Ishikawa (cell line): ENCODE measurements at regions not wholly inside any gene's neighbourhood (a gene's known extent, or its start where the extent isn't known, plus 50 kb on each side); places are given as distances from the start of the nearest gene placed in this dataset.

Source experiments
- CEBPB ChIP-seq: IDR thresholded peaks from 2 replicates; pipeline ENCODE4 v1.6.1; 2012
- CREB1 ChIP-seq: IDR thresholded peaks from 2 replicates; pipeline ENCODE4 v1.6.1; 2012; ENCODE audit warnings: low read depth
- EGR1 ChIP-seq: IDR thresholded peaks from 2 replicates; pipeline ENCODE4 v1.6.1; 2012
- EP300 ChIP-seq: IDR thresholded peaks from 2 replicates; pipeline ENCODE4 v1.6.1; 2012; ENCODE audit warnings: borderline replicate concordance
- FOXM1 ChIP-seq: IDR thresholded peaks from 2 replicates; pipeline ENCODE4 v1.6.1; 2012; ENCODE audit warnings: low read depth, borderline replicate concordance
- NFIC ChIP-seq: IDR thresholded peaks from 2 replicates; pipeline ENCODE4 v1.6.1; 2012
- RAD21 ChIP-seq: IDR thresholded peaks from 2 replicates; pipeline ENCODE4 v1.6.1; 2012; ENCODE audit warnings: low read depth
- TAF1 ChIP-seq: IDR thresholded peaks from 2 replicates; pipeline ENCODE4 v1.6.1; 2012; ENCODE audit warnings: low read depth, mild to moderate bottlenecking
- TCF12 ChIP-seq: IDR thresholded peaks from 2 replicates; pipeline ENCODE4 v1.6.1; 2012; ENCODE audit warnings: low read depth
- TEAD4 ChIP-seq: IDR thresholded peaks from 2 replicates; pipeline ENCODE4 v1.6.1; 2012
- YY1 ChIP-seq: IDR thresholded peaks from 2 replicates; pipeline ENCODE4 v1.6.1; 2012; ENCODE audit warnings: low read depth
- ZBTB7A ChIP-seq: IDR thresholded peaks from 2 replicates; pipeline ENCODE4 v1.6.1; 2012; ENCODE audit warnings: low read depth
- TF ChIP-seq, protein P1 (sequence below): IDR thresholded peaks from 2 replicates; pipeline ENCODE4 v1.6.1; 2012
- TF ChIP-seq, protein P2 (sequence below): IDR thresholded peaks from 2 replicates; pipeline ENCODE4 v1.6.1; 2012
- TF ChIP-seq, protein P3 (sequence below): IDR thresholded peaks from 2 replicates; pipeline ENCODE4 v1.6.1; 2012; ENCODE audit warnings: low read depth, mild to moderate bottlenecking

DNA sequence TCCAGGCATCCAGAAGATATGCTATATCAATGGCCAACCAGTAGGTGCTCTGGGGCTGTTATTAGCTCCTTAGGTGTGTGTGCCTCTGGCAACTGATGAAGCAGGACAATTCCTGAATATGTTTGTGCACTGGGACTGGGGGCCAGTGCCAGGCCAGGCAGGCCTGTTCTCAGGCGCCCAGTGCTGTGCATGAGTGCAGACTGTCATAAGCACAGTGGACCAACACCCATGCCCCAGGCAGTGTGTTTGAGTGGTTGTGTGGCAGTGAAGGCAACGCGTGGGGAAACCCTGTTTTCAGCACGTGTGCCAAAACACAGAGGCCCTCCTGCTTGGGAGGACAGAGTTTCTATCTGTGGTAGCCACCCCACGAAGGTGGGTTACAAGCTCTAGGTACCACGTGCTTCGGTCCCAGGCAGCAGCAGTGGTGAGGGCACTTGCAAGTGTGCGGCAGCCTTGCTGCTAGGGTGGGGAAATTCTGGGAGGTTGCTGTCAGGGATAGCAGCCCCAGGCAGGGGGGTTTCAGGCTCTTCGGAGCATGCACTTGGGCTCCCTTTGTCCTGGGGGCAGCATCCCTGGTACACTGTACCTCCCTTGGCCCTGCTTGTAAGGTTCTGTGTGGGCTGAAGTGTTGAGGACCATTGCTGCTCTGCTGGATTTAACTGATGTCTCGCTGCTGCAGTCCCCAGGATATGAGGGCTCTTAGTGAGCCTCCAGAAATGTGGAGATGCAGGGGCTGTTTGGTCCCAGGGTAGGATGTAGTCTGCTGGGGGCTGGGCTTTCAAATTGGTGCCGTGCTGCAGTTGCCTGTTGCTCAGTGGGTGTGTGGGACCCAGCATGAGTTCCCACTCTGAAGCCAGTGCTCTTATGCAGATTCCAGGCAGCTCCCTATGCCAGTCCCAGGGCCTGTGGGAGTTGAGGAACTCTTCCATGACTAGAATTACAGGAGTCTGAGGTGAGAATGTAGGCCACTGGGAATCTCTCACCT lies 280.9 kb downstream of the RPRM start:
- TF ChIP-seq CEBPB (no peak), EP300 (no peak), EGR1 (no peak), YY1 (no peak), CREB1 (no peak), NFIC (no peak), RAD21 (no peak), TEAD4 (no peak), TAF1 (no peak), TCF12 (no peak), ZBTB7A (no peak), FOXM1 (no peak)
- TF ChIP-seq, protein P1, sequence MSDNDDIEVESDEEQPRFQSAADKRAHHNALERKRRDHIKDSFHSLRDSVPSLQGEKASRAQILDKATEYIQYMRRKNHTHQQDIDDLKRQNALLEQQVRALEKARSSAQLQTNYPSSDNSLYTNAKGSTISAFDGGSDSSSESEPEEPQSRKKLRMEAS = no peak
- TF ChIP-seq, protein P2, sequence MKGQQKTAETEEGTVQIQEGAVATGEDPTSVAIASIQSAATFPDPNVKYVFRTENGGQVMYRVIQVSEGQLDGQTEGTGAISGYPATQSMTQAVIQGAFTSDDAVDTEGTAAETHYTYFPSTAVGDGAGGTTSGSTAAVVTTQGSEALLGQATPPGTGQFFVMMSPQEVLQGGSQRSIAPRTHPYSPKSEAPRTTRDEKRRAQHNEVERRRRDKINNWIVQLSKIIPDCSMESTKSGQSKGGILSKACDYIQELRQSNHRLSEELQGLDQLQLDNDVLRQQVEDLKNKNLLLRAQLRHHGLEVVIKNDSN = no peak

DNA sequence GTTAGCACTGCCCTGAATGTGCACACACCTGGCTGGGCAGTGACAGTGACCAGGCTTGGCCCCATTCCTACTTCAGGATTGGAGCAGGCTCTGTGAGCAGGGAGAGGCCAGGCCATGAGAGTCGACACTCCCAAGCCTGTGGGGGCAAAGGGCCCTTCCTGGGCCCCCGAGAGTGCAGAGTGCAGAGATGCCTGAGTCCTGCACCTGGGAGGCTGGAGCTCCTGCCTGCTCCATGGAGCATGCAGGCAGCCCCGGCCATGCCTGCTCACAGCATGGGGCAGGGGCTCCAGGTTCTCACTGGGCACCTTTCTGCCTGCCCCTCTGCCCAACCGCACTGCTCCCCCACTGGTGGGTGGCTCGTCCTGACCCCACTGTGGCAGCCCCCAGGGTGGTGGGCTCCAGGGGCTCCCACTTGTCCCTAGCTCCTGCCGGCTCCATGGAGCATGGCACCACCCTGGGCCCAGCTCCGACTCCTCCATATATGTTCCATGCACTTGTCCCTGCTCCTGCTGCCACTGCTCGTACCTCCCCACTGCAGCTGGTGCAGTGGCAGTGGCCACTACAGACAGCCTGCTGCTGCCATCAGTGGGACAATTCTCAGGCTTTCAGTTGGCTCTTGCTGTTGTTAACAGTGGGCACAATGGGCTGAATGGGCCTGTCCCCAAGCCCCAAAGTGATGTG lies 282.0 kb downstream of the RPRM start:
- TF ChIP-seq YY1 = no peak
- TF ChIP-seq, protein P1 = no peak
- TF ChIP-seq, protein P2 = no peak
- TF ChIP-seq FOXM1 = no peak
- no peak for TF ChIP-seq TEAD4
- TF ChIP-seq CREB1 = no peak
- TF ChIP-seq ZBTB7A = no peak
- TF ChIP-seq EP300 = no peak
- TF ChIP-seq RAD21 = no peak
- no peak for TF ChIP-seq EGR1
- no peak for TF ChIP-seq TCF12
- no peak for TF ChIP-seq CEBPB
- TF ChIP-seq, protein P3, sequence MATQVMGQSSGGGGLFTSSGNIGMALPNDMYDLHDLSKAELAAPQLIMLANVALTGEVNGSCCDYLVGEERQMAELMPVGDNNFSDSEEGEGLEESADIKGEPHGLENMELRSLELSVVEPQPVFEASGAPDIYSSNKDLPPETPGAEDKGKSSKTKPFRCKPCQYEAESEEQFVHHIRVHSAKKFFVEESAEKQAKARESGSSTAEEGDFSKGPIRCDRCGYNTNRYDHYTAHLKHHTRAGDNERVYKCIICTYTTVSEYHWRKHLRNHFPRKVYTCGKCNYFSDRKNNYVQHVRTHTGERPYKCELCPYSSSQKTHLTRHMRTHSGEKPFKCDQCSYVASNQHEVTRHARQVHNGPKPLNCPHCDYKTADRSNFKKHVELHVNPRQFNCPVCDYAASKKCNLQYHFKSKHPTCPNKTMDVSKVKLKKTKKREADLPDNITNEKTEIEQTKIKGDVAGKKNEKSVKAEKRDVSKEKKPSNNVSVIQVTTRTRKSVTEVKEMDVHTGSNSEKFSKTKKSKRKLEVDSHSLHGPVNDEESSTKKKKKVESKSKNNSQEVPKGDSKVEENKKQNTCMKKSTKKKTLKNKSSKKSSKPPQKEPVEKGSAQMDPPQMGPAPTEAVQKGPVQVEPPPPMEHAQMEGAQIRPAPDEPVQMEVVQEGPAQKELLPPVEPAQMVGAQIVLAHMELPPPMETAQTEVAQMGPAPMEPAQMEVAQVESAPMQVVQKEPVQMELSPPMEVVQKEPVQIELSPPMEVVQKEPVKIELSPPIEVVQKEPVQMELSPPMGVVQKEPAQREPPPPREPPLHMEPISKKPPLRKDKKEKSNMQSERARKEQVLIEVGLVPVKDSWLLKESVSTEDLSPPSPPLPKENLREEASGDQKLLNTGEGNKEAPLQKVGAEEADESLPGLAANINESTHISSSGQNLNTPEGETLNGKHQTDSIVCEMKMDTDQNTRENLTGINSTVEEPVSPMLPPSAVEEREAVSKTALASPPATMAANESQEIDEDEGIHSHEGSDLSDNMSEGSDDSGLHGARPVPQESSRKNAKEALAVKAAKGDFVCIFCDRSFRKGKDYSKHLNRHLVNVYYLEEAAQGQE = no peak
- no peak for TF ChIP-seq TAF1

DNA sequence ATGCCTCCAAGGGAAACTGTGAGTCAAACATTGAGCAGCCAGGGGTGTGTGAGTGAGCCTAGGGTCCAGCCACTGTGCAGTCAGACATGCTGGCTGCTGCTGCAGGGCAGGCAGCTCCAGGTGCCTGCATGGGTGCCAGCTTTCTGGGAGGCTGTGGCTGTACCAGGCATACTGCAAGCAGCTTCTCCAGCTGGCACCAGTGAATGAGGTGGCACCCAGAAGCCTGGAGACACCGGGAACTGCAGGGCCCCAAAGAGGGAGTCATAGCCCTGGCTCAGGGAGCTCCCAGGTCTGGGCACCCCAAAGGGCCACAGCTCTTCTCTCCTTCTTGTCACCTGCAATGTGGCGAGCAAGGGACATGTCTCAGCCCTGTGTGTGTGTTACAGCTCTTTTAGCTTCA lies 283.2 kb downstream of the RPRM start:
- no peak for TF ChIP-seq TCF12

DNA sequence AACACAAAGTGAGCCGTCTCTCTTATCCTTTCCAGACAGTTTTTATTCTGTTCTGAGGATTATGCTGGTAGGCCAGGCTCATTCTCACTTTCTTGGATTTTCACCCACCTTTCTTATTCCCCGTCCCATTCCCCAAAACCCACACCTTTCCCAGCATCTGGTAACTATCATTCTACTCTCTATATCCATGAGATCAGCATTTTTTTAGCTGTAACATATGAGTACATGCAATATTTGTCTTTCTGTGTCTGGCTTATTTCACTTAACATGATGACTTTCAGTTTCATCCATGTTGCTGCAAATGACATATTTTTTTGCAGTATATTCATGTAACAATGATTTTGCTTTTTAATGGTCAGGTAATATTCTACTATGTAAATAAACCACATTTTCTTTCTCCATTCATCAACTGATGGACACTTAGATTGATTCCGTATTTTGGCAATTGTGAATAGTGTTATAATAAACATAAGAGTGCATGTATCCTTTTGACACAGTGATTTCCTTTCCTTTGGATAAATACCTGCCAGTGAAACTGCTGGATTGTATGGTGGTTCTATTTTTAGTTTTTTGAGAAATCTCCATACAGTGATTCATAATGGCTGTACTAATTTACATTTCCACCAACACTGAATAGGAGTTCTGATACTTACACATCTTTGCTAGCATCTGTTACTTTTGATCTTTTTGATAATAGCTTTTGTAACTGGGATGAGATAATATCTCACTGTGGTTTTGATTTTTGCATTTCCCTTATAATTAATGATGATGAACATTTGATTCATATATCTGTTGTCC lies 289.3 kb downstream of the RPRM start:
- no peak for TF ChIP-seq CREB1
- no peak for TF ChIP-seq NFIC
- no peak for TF ChIP-seq RAD21

DNA sequence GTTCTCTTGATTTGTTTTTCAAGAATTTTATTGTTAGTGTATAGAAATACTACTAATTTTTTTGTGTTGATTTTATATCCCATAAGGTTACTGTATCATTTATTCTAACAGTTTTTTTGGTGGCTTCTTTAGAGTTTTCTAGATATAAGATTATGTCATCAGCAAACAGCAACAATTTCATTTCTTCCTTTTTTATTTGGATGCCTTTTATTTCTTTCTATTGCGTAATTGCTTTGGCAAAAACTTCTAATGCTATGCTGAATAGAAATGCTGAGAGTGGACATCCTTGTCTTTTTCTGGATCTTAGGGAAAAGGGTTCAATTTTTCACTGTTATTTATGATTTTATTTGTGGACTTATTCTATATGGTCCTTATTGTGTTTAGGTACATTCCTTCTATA lies 298.8 kb downstream of the RPRM start:
- TF ChIP-seq TEAD4 (no peak), CEBPB (peak; percentile 8; the same call in 1 of the 2 replicates)

DNA sequence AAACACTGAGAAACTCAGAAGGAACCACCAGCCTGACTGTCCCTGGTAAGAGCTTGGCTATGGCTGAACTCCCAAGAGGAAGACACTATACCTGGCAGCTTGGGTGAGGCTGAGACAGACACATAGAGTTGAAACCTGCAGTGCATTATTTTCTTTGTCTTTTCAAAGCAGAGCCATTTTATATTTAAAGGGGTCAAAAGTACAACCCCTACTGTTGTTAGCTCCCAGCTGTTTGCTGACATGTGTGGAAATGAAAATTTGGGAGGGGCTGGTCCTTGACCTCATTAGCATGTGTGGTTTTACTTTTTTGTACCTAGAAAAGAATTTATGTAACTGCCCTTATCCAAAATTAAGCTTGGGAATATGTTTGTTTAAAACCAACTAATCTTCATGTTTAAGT lies 309.0 kb downstream of the RPRM start:
- TF ChIP-seq CREB1 (no peak), FOXM1 (no peak)

DNA sequence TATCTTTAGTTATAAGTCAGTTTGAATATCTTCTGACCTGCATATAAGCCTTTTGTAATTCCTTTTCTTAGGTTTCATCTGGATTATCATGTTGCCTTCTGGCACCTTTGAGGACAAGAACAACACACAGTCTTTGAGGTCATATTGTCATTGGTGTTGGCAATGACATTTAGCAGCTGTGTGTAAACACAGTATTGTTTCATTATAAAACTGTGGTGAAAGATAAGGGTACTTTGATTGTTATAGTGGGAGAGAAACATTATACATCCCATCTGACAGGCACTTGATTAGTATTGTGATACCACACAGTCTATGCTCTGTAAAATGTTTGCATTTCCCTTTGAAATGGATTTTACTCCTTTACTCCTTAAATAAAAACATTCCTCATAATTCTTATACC lies 313.5 kb downstream of the RPRM start:
- TF ChIP-seq ZBTB7A = no peak
- TF ChIP-seq, protein P3 = no peak
- TF ChIP-seq CREB1 = no peak
- no peak for TF ChIP-seq TAF1
- no peak for TF ChIP-seq FOXM1
